ENCODE measurements at regions not wholly inside any gene's neighbourhood (a gene's known extent, or its start where the extent isn't known, plus 50 kb on each side); places are given as distances from the start of the nearest gene placed in this dataset.

DNA sequence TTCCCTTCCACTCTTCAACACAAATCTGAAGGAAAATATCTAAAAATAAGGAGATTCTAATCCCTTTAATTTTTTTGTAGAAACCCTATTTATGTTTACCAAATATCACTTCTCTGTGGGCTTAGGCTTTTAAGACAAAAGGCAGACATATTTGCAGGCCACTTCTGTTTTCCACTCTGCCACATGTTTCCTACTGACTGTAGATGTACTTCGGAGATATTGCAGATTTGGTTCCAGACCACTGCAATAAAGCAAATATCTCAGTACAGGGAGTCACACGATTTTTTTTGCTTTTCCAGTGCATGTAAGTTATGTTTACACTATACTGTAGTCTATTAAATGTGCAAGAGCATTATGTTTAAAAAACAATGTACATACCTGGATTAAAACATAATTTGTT lies 219.0 kb downstream of the SREK1 start:
- TF ChIP-seq EZH2 (IDR thresholded peaks at IDR 0.05; ENCODE audit: low read depth, low read length, severe bottlenecking), result no peak
- TF ChIP-seq, protein P1, sequence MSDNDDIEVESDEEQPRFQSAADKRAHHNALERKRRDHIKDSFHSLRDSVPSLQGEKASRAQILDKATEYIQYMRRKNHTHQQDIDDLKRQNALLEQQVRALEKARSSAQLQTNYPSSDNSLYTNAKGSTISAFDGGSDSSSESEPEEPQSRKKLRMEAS (IDR thresholded peaks at IDR 0.05), result no peak
- TF ChIP-seq, protein P2, sequence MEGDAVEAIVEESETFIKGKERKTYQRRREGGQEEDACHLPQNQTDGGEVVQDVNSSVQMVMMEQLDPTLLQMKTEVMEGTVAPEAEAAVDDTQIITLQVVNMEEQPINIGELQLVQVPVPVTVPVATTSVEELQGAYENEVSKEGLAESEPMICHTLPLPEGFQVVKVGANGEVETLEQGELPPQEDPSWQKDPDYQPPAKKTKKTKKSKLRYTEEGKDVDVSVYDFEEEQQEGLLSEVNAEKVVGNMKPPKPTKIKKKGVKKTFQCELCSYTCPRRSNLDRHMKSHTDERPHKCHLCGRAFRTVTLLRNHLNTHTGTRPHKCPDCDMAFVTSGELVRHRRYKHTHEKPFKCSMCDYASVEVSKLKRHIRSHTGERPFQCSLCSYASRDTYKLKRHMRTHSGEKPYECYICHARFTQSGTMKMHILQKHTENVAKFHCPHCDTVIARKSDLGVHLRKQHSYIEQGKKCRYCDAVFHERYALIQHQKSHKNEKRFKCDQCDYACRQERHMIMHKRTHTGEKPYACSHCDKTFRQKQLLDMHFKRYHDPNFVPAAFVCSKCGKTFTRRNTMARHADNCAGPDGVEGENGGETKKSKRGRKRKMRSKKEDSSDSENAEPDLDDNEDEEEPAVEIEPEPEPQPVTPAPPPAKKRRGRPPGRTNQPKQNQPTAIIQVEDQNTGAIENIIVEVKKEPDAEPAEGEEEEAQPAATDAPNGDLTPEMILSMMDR (IDR thresholded peaks at IDR 0.05; ENCODE audit: control extremely low read depth in 1 of 3, insufficient read depth in 1 of 3, low read depth in 1 of 3, low read length in 3 of 3), result no peak
- no peak for TF ChIP-seq POLR2A (IDR thresholded peaks at IDR 0.05; ENCODE audit: control extremely low read depth in 1 of 2, low read depth in 2 of 2, low read length in 2 of 2)
